Muscle layer of duodenum (tissue), 2 donors: ENCODE measurements at regions not wholly inside any gene's neighbourhood (a gene's known extent, or its start where the extent isn't known, plus 50 kb on each side); places are given as distances from the start of the nearest gene placed in this dataset.

ENCODE experiments used
- H3K27ac ChIP-seq: one replicate; pipeline ENCODE4 v1.7.0; 2013; ENCODE audit warnings: mild to moderate bottlenecking, low read length
- H3K27me3 ChIP-seq: one replicate; pipeline ENCODE4 v1.7.0; 2013; ENCODE audit warnings: low read depth, mild to moderate bottlenecking, control low read depth, low read length
- H3K36me3 ChIP-seq, 2 donors: one replicate each; pipeline ENCODE4 v1.7.0; 2013; ENCODE audit warnings: low read length in 2 of 2, control low read depth in 1 of 2, mild to moderate bottlenecking in 1 of 2; ENCODE audit not compliant: insufficient read depth in 2 of 2, control insufficient read depth in 1 of 2
- H3K4me1 ChIP-seq, 2 donors: one replicate each; pipeline ENCODE4 v1.7.0; 2013; ENCODE audit warnings: low read length in 2 of 2, mild to moderate bottlenecking in 2 of 2, control low read depth in 1 of 2, moderate library complexity in 1 of 2; ENCODE audit not compliant: insufficient read depth in 2 of 2, control insufficient read depth in 1 of 2
- H3K4me3 ChIP-seq, 2 donors: one replicate each; pipeline ENCODE4 v1.7.0; 2013; ENCODE audit warnings: low read length in 2 of 2, low read depth in 1 of 2, mild to moderate bottlenecking in 1 of 2
- H3K9me3 ChIP-seq, 2 donors: one replicate each; pipeline ENCODE4 v1.7.0; 2013; ENCODE audit warnings: low read length in 2 of 2, control low read depth in 1 of 2, mild to moderate bottlenecking in 1 of 2; ENCODE audit not compliant: control insufficient read depth in 1 of 2
- donor health status: healthy.

DNA sequence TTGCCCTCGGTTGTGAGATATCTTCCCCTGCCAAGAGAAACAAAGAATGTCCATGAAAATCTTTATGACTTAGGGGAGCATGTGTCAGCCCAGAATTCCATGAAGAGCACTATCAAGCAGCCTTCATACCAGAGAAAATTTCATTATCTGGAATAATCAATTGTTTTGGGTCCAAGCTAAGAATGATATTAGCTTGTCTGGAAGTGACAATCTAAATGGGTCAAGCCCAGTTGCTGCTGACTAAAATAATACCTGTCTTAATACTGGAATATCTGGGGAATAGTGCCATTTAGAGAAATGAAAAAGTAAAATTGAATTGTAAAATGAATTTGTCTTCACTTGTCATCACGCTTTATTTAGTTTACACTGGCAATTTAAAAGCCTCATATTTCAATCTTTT is 407.4 kb downstream of the PLA2G4A start:
- Histone ChIP-seq H3K4me3 (no peak overlapping the region), H3K27me3 (no peaks in the 10 kb centered on the region), H3K27ac (no peak overlapping the region), H3K9me3 (no peaks in the 10 kb centered on the region), H3K4me1 (no peaks in the 10 kb centered on the region), H3K36me3 (no peaks in the 10 kb centered on the region)

DNA sequence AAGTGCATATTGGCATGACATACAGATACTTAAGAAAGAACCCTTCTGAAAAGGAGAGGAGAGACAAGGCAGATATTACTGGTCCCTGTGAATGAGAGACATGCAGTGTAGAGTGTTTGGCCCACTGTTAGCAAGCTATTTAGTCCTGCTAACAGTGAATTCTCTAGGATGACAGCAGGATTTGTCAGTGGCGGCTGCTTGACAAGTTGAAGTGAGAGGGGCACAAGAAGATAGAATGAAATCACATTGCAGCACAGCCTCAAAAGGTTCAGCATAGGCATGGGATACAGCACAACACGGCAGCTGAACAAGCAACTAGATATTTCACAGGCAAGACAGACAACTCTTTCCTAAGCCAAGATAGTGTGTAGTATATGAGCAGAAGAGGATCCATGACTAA is 407.9 kb downstream of the PLA2G4A start:
- Histone ChIP-seq H3K27ac (no peak overlapping the region), H3K4me3 (no peak overlapping the region), H3K9me3 (no peaks in the 10 kb centered on the region), H3K4me1 (no peaks in the 10 kb centered on the region), H3K36me3 (no peaks in the 10 kb centered on the region), H3K27me3 (no peaks in the 10 kb centered on the region)

DNA sequence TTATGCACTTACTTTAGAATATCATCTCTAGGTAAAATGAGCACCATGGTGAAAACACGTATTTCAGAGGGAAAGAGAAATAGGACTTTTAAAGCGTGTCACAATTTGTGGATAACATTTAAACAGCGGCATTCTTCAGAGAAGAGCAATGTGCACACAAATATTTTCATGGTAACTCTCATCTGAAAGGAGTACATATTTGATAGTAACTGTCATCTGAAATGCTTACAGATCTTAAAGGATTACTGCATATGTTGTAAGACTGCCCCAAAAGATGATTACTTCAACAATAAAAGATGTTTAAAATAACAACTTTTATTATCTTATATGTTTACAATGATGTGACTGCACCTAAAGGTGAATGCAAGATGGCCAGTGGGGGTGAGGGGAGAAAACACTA is 408.8 kb downstream of the PLA2G4A start:
- no peaks in the 10 kb centered on the region for H3K36me3 ChIP-seq
- H3K27ac ChIP-seq = no peak overlapping the region
- no peaks in the 10 kb centered on the region for H3K9me3 ChIP-seq

DNA sequence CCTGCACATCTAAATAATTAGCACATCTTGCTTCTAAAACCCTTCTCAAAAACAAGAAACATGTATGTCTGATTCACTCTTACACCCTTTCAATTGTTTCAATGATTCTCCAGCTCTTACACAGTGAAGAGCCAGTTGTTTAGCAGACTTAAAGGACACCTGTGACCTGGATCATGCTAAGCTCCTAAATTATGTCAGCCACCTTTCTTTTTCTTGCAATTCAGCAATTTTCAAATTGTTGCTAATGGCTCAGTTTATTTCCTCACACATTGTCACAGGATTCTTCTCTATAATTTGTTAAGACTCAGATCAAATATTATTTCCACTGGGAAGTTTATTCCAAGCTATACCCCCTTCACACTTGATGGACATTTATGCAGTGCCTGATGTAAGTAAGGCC is 413.2 kb downstream of the PLA2G4A start:
- H3K9me3 ChIP-seq = no peaks in the 10 kb centered on the region
- no peaks in the 10 kb centered on the region for H3K36me3 ChIP-seq
- no peaks in the 10 kb centered on the region for H3K27me3 ChIP-seq
- no peak overlapping the region for H3K27ac ChIP-seq
- no peaks in the 10 kb centered on the region for H3K4me1 ChIP-seq
- H3K4me3 ChIP-seq = no peak overlapping the region

More for the DNA sequence above, 408.8 kb downstream of the PLA2G4A start:
- Histone ChIP-seq H3K4me1 (no peaks in the 10 kb centered on the region), H3K4me3 (no peak overlapping the region), H3K27me3 (no peaks in the 10 kb centered on the region)

DNA sequence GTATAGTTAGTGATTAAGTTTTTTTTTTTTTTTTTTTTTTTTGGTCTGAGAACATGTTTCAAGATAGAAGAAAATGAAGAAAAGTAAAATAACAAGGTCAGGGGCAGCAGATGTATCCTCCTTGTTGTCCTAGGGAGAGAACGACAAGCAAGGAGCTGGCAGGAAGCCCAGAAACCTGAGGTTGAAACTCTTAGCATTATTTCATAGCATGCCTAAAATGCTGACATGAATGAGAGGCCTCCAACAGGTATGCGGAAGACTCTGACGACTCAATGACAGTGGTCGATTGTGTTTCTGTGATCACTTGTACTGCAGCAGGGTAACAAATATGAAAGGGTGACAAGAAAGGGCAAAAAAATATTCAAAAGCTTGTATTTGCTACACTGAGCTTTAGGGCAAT is 415.9 kb downstream of the PLA2G4A start:
- Histone ChIP-seq H3K27ac (no peak overlapping the region), H3K27me3 (no peaks in the 10 kb centered on the region), H3K36me3 (no peaks in the 10 kb centered on the region), H3K4me3 (no peak overlapping the region), H3K4me1 (no peaks in the 10 kb centered on the region), H3K9me3 (no peaks in the 10 kb centered on the region)

DNA sequence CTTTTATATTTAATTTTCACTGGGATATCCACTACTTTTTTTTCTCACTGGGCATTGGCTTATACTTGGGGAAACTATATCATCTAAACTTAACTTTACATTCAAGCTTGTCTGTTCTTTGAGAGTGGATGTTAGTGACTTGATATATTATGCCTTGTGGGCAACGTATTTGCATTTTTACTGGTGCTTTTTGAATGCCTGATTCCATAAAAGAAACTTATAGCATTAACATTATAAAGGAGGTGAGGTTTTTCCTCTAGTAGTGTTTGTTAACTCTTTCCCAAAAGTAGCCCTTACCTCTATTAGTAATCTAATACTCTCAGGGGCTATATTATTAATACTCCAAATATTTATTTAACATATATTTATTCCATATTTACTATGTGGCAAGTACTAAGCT is 416.5 kb downstream of the PLA2G4A start:
- no peak overlapping the region for H3K27ac ChIP-seq
- H3K4me1 ChIP-seq = no peaks in the 10 kb centered on the region
- no peak overlapping the region for H3K4me3 ChIP-seq
- no peaks in the 10 kb centered on the region for H3K9me3 ChIP-seq
- no peaks in the 10 kb centered on the region for H3K36me3 ChIP-seq
- no peaks in the 10 kb centered on the region for H3K27me3 ChIP-seq

DNA sequence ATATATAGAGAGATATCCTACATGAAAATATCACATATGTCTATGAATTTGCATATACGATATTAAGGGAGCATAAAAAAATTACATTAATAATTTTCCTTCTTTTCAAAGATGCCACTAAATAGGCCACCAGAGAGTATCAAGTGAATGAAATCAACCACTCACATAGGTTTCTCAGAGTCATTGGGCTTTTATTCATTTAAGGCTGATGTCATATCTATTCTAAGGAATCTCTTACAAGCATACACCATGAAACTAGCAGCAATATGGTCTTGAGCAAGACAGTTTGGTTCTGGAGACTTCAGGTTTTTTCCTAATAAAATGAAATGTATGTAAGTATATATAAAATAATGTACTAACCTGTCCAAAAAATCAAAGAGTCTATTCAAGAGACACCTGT is 420.4 kb downstream of the PLA2G4A start:
- no peak overlapping the region for H3K4me3 ChIP-seq
- H3K9me3 ChIP-seq = no peaks in the 10 kb centered on the region
- H3K4me1 ChIP-seq = no peaks in the 10 kb centered on the region
- H3K36me3 ChIP-seq = no peaks in the 10 kb centered on the region
- no peaks in the 10 kb centered on the region for H3K27me3 ChIP-seq
- no peak overlapping the region for H3K27ac ChIP-seq

DNA sequence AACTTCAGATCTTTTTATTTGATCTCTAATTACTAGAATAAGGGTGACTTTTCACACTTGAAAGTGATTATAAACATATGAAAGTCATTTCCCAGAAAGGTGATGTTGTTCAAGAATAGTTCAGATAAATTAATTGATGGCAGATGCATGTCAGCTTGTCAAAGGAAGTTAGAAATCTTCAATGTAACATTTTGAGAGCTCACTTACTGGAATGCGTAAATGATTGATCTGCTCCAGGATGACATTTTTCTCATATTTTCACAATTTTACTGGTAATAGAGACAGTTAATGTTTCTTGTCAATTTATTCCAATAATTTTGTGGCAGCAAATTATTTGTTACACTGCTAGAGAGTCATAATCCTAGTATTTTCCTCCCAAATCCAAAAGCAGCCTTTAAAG is 424.2 kb downstream of the PLA2G4A start:
- Histone ChIP-seq H3K9me3 (no peaks in the 10 kb centered on the region), H3K4me1 (no peaks in the 10 kb centered on the region), H3K27ac (no peak overlapping the region), H3K36me3 (no peaks in the 10 kb centered on the region), H3K4me3 (no peak overlapping the region), H3K27me3 (no peaks in the 10 kb centered on the region)

DNA sequence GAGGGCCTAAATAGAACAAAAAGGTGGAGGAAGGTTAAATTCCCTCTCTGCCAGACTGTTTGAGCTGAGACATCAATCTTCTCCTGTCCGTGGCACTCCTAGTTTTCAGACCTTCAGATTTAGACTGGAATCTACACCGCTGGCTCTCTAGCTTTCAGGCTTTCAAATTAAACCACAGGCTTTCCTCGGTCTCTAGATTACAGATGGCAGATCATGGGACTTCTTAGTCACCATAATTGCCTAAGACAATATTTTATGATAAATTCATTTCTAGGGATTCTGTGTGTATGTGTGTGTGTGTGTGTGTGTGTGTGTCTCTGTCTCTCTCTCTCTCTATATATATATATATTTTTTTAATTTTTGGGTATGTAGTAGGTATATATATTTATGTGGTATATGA is 428.7 kb downstream of the PLA2G4A start:
- H3K4me3 ChIP-seq = no peak overlapping the region
- H3K36me3 ChIP-seq = no peaks in the 10 kb centered on the region
- H3K9me3 ChIP-seq = no peaks in the 10 kb centered on the region
- no peak overlapping the region for H3K27ac ChIP-seq
- no peaks in the 10 kb centered on the region for H3K27me3 ChIP-seq
- H3K4me1 ChIP-seq = no peaks in the 10 kb centered on the region

DNA sequence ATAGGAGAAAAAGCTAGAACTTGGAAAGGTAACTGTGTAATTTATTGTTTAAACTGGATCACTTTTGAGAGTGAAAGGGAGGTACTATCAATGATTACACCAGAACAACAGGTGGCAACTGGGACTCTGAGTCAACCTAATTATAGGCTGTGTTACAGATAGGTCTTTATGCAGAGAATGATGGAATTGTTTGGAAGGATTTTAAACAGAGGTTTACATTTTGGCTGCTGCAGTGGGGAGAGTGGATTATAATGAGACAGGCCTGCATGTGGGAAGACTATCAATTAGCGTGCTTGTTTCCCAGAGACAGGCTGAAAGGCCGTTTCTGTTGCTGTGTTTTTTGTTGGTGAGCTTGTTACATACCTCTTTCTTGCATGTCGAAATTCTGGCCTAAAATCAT is 432.9 kb downstream of the PLA2G4A start:
- Histone ChIP-seq H3K4me3 (no peak overlapping the region), H3K27ac (no peak overlapping the region), H3K4me1 (no peaks in the 10 kb centered on the region), H3K27me3 (no peaks in the 10 kb centered on the region), H3K36me3 (no peaks in the 10 kb centered on the region), H3K9me3 (no peaks in the 10 kb centered on the region)

DNA sequence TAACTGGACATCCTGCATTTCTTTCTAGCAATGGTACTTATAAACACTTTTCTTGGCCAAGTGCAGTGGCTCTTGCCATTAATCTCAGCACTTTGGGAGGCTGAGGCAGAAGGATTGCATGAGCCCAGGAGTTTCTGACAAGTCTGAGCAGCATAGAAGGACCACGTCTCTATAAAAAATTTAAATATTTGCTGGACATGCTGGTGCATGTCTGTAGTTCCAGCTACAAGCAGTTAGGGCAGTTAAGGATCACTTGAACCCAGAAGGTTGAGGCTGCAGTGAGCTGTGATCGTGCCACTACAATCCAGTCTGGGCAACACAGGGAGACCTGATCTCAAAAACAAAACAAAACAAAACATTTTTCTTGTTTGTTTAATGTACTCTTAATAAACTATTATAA is 434.0 kb downstream of the PLA2G4A start:
- Histone ChIP-seq H3K27ac (no peak overlapping the region), H3K9me3 (no peaks in the 10 kb centered on the region), H3K27me3 (no peaks in the 10 kb centered on the region), H3K36me3 (no peaks in the 10 kb centered on the region), H3K4me3 (no peak overlapping the region), H3K4me1 (no peaks in the 10 kb centered on the region)

DNA sequence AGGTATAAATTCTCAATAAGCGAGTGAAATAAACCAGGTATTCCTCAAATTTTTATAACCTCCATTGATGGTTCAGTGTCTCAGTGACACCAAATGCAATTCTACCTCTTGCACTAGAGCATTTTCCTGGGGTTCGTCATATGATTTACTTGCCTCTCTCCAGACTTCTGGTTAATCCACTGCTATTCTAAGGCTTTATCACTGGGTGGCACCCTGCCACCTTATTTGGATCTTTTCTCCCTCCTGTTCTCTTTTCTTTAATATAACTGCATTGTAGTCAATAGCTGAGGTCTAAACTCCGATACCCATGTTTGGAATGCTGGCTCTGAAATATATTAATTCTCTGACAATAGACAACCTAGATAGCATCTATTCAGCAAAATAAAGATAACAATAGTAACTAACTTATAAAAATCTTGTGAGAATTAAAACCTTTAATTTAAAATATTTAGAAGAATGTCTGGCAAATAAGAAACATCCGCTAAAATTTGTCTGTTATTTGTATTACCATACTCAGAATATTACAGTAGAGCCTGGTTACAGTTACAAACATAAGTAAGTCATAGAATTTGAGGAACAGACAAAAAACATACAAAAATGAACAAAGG is 436.4 kb downstream of the PLA2G4A start:
- H3K9me3 ChIP-seq = no peaks in the 10 kb centered on the region

More for the DNA sequence above, 436.4 kb downstream of the PLA2G4A start:
- Histone ChIP-seq H3K27ac (no peak overlapping the region), H3K4me1 (no peaks in the 10 kb centered on the region), H3K27me3 (no peaks in the 10 kb centered on the region), H3K4me3 (no peak overlapping the region), H3K36me3 (no peaks in the 10 kb centered on the region)
